Activated T-helper 2 cell treated with anti-CD3 and anti-CD28 coated beads, Interferon-gamma antibody, Interleukin-2, Interleukin-4, amounts not matched to agents 10 μg/mL and 5 μg/mL and 100 μg/mL, durations not matched to agents 14 hours and 24 hours and 36 hours (primary cell): ENCODE measurements at regions not wholly inside any gene's neighbourhood (a gene's known extent, or its start where the extent isn't known, plus 50 kb on each side); places are given as distances from the start of the nearest gene placed in this dataset.

Source experiments
- DNase-seq: peaks from one replicate; pipeline ENCODE4 v3.0.0; 2021; ENCODE audit warnings: low spot score
- H3K27ac Mint-ChIP-seq: one replicate; pipeline ENCODE4 v1.8.0; 2021; ENCODE audit warnings: mixed read lengths
- H3K27me3 Mint-ChIP-seq: one replicate; pipeline ENCODE4 v1.8.0; 2021; ENCODE audit warnings: low read depth, mixed read lengths
- H3K36me3 Mint-ChIP-seq: one replicate; pipeline ENCODE4 v1.8.0; 2021; ENCODE audit warnings: low read depth, mixed read lengths
- H3K4me1 Mint-ChIP-seq: one replicate; pipeline ENCODE4 v1.8.0; 2021; ENCODE audit warnings: low read depth, mixed read lengths
- H3K4me3 Mint-ChIP-seq: one replicate; pipeline ENCODE4 v1.8.0; 2021; ENCODE audit warnings: low read depth, mild to moderate bottlenecking, moderate library complexity, mixed read lengths
- H3K9me3 Mint-ChIP-seq: one replicate; pipeline ENCODE4 v1.8.0; 2021; ENCODE audit warnings: mixed read lengths
- intact Hi-C: fragments of 100-400 bp; cut with micrococcal nuclease; formaldehyde crosslinking; loops from one replicate; pipeline ENCODE4 v1.15.1; 2023

- no peaks in the 10 kb centered on the region for H3K36me3 Mint-ChIP-seq
- H3K27me3 Mint-ChIP-seq, result no peaks in the 10 kb centered on the region
- H3K9me3 Mint-ChIP-seq, result no peaks in the 10 kb centered on the region
- no peak overlapping the region for H3K27ac Mint-ChIP-seq
- intact Hi-C loops, result no loop called here
- no peak for DNase-seq
- no peak overlapping the region for H3K4me3 Mint-ChIP-seq
- H3K4me1 Mint-ChIP-seq, result no peaks in the 10 kb centered on the region
Measured at GRCh38 chr6:153645326-153645725, 393.7 kb upstream of the OPRM1 start.

- Mint-ChIP-seq H3K4me3 (no peak overlapping the region), H3K27ac (no peak overlapping the region), H3K36me3 (no peaks in the 10 kb centered on the region), H3K4me1 (no peaks in the 10 kb centered on the region), H3K27me3 (no peaks in the 10 kb centered on the region), H3K9me3 (no peaks in the 10 kb centered on the region)
- intact Hi-C loops, result no loop called here
- DNase-seq, result no peak
Measured at GRCh38 chr6:153644000-153644399, 395.0 kb upstream of the OPRM1 start.

GRCh38 chr6:153634416-153634815 lies 404.6 kb upstream of the OPRM1 start:
- no peak overlapping the region for H3K27ac Mint-ChIP-seq
- no peaks in the 10 kb centered on the region for H3K27me3 Mint-ChIP-seq
- H3K4me3 Mint-ChIP-seq, result no peak overlapping the region
- H3K4me1 Mint-ChIP-seq, result no peaks in the 10 kb centered on the region
- intact Hi-C loops, result no loop called here
- no peaks in the 10 kb centered on the region for H3K36me3 Mint-ChIP-seq
- no peak for DNase-seq
- H3K9me3 Mint-ChIP-seq, result no peaks in the 10 kb centered on the region

GRCh38 chr6:153625089-153625488 lies 414.0 kb upstream of the OPRM1 start:
- no peak for DNase-seq
- Mint-ChIP-seq H3K27ac (no peak overlapping the region), H3K9me3 (no peaks in the 10 kb centered on the region), H3K36me3 (no peaks in the 10 kb centered on the region), H3K4me1 (no peaks in the 10 kb centered on the region), H3K4me3 (no peak overlapping the region), H3K27me3 (no peaks in the 10 kb centered on the region)
- intact Hi-C loops, result no loop called here

- H3K27ac Mint-ChIP-seq, result no peak overlapping the region
- no peak for DNase-seq
- intact Hi-C loops, result no loop called here
- H3K27me3 Mint-ChIP-seq, result no peaks in the 10 kb centered on the region
- H3K4me3 Mint-ChIP-seq, result no peak overlapping the region
- H3K4me1 Mint-ChIP-seq, result no peaks in the 10 kb centered on the region
- H3K36me3 Mint-ChIP-seq, result no peaks in the 10 kb centered on the region
- no peaks in the 10 kb centered on the region for H3K9me3 Mint-ChIP-seq
Measured at GRCh38 chr6:153624528-153624927, 414.5 kb upstream of the OPRM1 start.

GRCh38 chr6:153623496-153623895 lies 415.5 kb upstream of the OPRM1 start:
- intact Hi-C loops, result no loop called here
- Mint-ChIP-seq H3K27me3 (no peaks in the 10 kb centered on the region), H3K9me3 (no peaks in the 10 kb centered on the region), H3K36me3 (no peaks in the 10 kb centered on the region), H3K27ac (no peak overlapping the region), H3K4me3 (no peak overlapping the region), H3K4me1 (no peaks in the 10 kb centered on the region)
- DNase-seq, result no peak

GRCh38 chr6:153621491-153621890 lies 417.5 kb upstream of the OPRM1 start:
- H3K4me1 Mint-ChIP-seq, result no peaks in the 10 kb centered on the region
- no peaks in the 10 kb centered on the region for H3K36me3 Mint-ChIP-seq

GRCh38 chr6:153621070-153621469 lies 418.0 kb upstream of the OPRM1 start:
- H3K4me1 Mint-ChIP-seq, result no peaks in the 10 kb centered on the region
- H3K36me3 Mint-ChIP-seq, result no peaks in the 10 kb centered on the region
- intact Hi-C loops, result no loop called here
- H3K4me3 Mint-ChIP-seq, result no peak overlapping the region
- no peak for DNase-seq
- H3K9me3 Mint-ChIP-seq, result no peaks in the 10 kb centered on the region
- no peaks in the 10 kb centered on the region for H3K27me3 Mint-ChIP-seq
- no peak overlapping the region for H3K27ac Mint-ChIP-seq

More at GRCh38 chr6:153621491-153621890, 417.5 kb upstream of the OPRM1 start:
- H3K9me3 Mint-ChIP-seq, result no peaks in the 10 kb centered on the region
- no peak overlapping the region for H3K4me3 Mint-ChIP-seq
- intact Hi-C loops, result no loop called here
- DNase-seq, result no peak
- H3K27me3 Mint-ChIP-seq, result no peaks in the 10 kb centered on the region
- H3K27ac Mint-ChIP-seq, result no peak overlapping the region

GRCh38 chr6:153618371-153619322 lies 420.4 kb upstream of the OPRM1 start:
- Mint-ChIP-seq H3K4me1 (no peaks in the 10 kb centered on the region), H3K4me3 (no peak overlapping the region), H3K9me3 (no peaks in the 10 kb centered on the region), H3K27me3 (no peaks in the 10 kb centered on the region), H3K36me3 (no peaks in the 10 kb centered on the region), H3K27ac (no peak overlapping the region)
- DNase-seq, result no peak
- intact Hi-C loops, result no loop called here

- H3K4me1 Mint-ChIP-seq, result no peaks in the 10 kb centered on the region
- intact Hi-C loops, result no loop called here
- DNase-seq, result no peak
- H3K27ac Mint-ChIP-seq, result no peak overlapping the region
- no peaks in the 10 kb centered on the region for H3K36me3 Mint-ChIP-seq
- no peak overlapping the region for H3K4me3 Mint-ChIP-seq
- H3K9me3 Mint-ChIP-seq, result no peaks in the 10 kb centered on the region
- no peaks in the 10 kb centered on the region for H3K27me3 Mint-ChIP-seq
Measured at GRCh38 chr6:153616506-153616905, 422.5 kb upstream of the OPRM1 start.

GRCh38 chr6:153613719-153614455 lies 425.2 kb upstream of the OPRM1 start:
- no peaks in the 10 kb centered on the region for H3K4me1 Mint-ChIP-seq
- no peak overlapping the region for H3K27ac Mint-ChIP-seq
- no peaks in the 10 kb centered on the region for H3K27me3 Mint-ChIP-seq
- DNase-seq, result no peak
- intact Hi-C loops, result no loop called here
- H3K9me3 Mint-ChIP-seq, result no peaks in the 10 kb centered on the region
- H3K36me3 Mint-ChIP-seq, result no peaks in the 10 kb centered on the region
- H3K4me3 Mint-ChIP-seq, result no peak overlapping the region

- no peaks in the 10 kb centered on the region for H3K36me3 Mint-ChIP-seq
- H3K4me1 Mint-ChIP-seq, result no peaks in the 10 kb centered on the region
- no peak for DNase-seq
- H3K9me3 Mint-ChIP-seq, result no peaks in the 10 kb centered on the region
- intact Hi-C loops, result no loop called here
- no peak overlapping the region for H3K27ac Mint-ChIP-seq
- H3K27me3 Mint-ChIP-seq, result no peaks in the 10 kb centered on the region
- no peak overlapping the region for H3K4me3 Mint-ChIP-seq
Measured at GRCh38 chr6:153602401-153602800, 436.6 kb upstream of the OPRM1 start.

- no peaks in the 10 kb centered on the region for H3K36me3 Mint-ChIP-seq
- no peaks in the 10 kb centered on the region for H3K4me1 Mint-ChIP-seq
- no peak overlapping the region for H3K27ac Mint-ChIP-seq
- H3K27me3 Mint-ChIP-seq, result no peaks in the 10 kb centered on the region
- no peak overlapping the region for H3K4me3 Mint-ChIP-seq
- no peak for DNase-seq
- no peaks in the 10 kb centered on the region for H3K9me3 Mint-ChIP-seq
- intact Hi-C loops, result no loop called here
Measured at GRCh38 chr6:153599901-153600300, 439.1 kb upstream of the OPRM1 start.
